Esophagus mucosa (tissue), 1 donor: ENCODE measurements at regions not wholly inside any gene's neighbourhood (a gene's known extent, or its start where the extent isn't known, plus 50 kb on each side); places are given as distances from the start of the nearest gene placed in this dataset.

Source experiments
- ATAC-seq: fragments of 200-7000 bp; cut with Tn5 transposase; one replicate; pipeline ENCODE4 v1.9.1; 2020
- donor health status: DM: yes; HTN: yes; CAD: no.

DNA sequence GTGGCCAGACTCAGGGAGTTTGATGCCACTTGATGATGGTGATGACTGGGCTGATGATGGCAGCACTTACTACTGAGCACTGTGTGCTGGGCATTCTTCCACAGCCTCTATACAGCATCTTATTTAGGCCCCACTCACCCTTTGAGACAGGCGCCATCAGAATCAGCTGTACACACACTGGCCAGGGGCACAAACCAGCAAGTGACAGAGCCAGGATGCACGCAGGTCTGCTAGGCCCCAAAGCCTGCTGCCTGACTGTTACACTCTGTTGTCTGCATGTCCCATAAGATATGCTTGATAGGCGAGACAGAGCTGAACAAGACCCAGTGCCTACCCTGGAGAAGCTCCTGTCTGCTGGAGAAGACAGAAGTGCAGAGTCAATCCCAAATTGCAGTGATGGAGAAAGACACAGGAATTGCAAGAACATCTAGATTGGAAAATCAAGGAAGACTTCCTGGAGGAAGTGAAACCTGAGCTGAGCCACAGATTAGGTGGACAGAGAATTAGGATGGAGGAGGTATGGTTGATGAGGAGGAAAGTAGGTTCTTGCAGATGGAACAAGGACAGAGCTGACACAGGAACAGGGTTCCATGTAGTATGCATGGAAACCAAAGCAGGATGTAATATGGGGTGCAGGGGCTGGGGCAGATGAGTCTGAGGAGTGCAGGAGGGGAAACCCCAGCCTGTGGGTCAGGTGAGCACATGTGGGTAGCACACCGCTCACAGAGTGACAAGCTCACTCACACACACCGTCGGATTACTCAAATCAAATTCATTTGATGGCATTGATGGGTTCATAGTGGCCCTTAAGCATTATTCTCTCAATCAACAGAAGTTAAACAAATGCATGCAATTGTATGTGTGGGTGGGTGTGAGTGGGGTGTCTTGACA, 117.3 kb downstream of the BEGAIN start:
- no peak for ATAC-seq

DNA sequence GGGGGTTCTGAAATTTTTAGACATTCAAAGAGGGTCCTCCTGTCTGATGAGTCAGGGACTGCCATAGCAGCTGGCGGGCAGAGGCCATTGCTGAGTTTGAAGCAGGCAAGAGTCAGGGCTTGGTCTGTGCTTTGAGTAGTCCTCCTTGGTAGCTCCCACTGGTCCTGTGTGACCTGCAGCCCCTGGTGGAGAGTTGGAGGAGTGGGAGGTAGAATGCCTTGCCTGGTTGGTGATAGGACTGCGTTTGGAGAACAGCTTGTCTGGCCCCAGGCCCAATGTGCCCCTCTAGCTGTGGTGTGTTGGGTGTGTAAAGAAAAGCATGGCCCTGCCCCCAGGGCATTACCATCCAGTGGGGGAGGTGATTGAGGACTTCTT, 116.7 kb downstream of the BEGAIN start:
- ATAC-seq = no peak

DNA sequence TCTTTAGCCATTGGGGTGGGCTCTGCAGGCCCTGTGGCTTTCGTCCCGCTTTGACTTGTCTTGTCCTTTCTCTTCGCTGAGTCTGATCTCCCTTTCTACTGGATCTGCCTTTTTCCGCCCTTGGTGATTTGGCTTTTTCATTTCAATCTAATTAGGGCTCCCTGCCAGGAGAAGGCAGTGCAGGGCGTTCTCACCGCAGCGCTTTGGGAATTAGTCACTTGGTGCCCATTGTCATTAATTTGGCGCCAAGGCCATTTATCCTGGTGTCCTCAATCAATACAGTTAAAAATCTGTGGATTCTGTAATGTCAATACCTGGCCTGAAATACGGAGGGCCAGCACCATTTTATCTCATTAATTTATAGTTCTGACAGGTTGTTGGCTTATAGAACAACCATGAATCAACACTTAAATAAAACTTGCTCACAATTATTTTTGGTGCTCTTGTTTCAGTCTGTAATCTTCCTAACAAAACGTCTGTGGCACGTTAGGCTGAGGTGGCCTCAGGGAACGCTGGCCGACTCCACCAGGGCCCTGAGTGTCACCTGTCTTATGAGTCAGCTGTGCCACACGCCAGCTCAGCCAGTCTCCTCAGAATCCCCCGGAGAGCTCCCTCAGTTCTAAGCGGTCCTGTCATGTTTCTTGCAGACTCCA, 115.7 kb downstream of the BEGAIN start:
- peak; percentile 35 for ATAC-seq

DNA sequence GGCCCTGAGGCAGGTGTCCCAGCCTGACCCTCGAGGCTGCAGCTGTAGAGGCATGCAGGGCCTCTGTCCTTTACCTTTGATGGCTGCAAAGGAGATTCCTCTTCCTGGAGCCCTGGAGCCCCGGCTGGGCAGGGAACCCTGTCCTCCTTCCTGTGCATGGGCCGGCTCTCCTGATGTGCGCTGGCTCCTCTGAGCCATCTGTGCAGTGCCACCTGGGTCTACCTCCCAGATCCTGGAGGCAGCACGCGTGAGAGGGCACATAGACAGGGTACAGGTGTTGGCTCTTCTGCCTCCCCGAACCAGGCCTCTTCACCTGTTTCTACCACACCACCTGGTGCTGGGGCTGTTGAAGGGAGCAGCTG, 115.1 kb downstream of the BEGAIN start:
- peak; percentile 8 for ATAC-seq

DNA sequence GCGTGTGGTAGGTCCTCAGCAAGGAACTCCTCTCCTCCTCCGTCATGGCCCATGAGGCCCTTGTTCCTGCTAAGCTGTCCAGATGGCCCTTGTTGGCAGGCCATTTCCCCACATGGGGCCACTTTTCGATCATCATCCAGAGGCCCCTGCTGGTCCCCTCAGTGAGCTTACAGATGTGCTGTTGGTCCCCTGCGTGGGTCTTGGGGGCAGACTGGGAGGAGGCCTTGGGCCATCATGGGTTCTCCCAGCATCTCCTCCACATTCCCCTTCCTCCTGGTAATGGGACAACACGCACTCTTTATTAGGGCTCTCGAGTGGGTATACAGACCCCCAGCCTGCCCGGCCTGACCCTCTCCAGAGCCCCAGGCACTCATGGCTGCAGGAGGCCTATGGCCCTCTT, 114.7 kb downstream of the BEGAIN start:
- ATAC-seq = no peak

DNA sequence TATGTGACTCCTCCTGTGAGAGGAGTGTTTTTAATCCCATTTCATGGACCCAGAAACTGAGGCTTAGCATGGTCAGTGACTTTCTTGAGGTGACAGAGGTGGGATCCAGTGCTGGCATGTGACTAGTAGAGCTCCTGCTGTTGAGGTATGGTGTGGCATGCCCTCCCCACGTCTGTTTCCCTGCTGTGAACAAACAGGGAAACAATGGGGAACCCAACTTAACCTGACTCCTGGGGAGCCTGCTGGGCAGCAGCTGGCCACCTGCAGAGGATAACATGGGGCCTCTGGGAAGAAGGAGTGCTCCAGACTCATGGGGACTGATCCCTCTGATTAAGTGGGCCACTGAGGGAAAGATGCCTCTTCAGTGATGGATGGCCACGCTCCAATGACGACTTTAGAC, 114.0 kb downstream of the BEGAIN start:
- ATAC-seq = no peak

DNA sequence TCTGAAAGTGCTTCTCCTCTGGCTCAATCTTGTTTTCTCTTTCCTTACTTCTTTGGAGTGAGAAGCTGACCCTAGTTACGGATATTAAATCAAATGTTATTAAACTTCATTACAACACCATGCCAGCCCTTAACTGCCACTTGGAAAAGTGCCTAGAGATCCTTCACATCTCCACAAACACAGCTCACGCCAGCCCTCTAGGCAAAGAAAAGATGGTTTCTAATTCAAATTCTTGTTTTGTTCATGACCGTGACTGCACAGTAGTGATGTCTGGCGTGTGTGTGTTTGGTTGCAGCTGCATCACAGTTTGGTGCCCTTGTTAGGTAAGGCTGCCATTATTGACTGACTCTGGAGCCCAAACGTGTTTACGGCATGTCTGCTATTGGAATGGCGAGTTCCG, 113.0 kb downstream of the BEGAIN start:
- no peak for ATAC-seq

DNA sequence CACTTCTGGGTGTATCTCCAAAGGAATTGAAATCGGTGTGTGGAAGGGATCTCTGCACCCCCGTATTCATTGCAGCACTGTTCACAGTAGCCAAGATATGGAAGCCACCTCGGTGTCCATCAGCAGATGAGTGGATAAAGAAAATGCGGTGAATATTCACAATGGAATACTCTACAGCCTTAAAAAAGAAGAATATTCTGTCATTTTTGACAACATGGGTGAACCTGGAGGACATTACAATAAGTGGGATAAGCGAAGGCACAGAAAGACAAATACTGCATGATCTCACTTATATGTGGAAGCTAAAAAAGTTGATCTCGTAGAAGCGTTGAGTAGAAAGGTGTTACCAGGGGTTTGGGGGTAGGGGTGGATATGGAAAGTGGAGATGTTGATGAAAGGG, 111.9 kb downstream of the BEGAIN start:
- no peak for ATAC-seq

DNA sequence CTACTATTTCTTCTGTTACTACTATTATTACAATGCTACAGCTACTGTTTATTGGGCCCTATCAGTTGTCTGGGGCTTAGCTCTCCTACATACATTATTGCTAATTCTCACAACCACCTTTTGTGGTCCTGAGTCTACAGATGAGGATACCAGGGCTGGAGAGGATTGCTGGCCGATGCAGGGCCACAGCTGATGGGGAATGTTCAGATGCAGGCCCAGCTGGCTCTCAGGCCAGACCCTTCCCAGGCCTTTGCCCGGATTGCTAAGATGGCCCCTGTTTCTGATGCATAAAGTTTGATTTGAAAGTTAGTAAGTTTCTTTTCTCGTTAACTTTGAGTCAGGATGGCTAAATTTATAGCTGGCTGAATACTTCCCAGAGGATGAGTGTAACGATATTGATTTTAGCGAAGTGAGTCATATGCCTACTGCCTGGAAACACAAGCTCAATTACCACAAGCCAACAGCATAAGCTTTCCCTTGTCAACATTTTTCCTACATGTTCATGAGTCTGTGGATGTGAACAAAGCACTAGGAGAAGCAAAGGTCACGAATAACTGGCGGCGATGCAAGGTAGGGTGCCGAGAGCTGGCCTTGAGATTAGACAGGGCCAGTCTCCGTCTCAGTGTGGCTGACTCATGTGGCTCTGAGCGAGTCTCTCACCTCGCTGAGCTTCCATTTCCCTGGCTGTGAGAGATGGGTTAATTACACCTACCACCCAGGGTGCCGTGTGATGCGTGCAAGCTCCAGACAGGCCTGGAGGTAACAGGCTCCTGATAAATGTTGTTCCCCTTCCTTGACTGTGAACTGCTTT, 111.0 kb downstream of the BEGAIN start:
- ATAC-seq = peak; percentile 37

DNA sequence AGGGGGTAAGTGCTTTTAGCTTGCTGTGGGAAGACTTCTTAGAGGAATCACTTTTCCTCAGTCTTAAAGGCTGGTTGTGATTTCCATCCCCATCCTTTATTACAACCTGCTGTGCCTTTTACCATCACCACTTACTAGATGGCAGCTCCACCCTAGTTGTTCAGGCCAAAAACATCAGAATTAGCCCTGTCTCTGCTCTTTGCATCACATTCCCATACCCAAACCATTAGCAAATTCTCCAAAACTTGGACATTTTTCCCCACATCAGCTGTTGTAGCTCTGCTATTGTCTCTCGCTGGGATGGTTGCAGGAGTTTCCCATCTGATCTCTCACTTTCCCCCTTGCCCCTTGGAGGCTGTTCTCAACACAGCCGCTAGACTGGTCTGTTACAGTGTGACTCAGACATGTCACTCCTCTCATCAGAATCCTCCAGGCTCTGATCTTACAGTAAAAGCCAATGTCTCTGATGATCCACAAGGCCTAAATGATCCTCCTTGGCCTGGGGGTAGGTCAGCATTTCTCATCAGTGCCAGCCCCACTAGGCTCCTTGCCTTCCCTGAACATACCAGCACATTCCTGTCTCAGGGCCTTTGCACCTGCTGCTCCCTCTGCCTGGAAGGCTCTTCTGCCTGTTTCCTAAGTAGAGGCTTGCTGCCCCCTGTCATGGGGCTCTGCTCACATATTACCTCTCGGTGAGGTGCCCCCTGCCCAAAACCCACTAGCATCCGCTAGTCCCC, 102.5 kb downstream of the BEGAIN start:
- no peak for ATAC-seq

DNA sequence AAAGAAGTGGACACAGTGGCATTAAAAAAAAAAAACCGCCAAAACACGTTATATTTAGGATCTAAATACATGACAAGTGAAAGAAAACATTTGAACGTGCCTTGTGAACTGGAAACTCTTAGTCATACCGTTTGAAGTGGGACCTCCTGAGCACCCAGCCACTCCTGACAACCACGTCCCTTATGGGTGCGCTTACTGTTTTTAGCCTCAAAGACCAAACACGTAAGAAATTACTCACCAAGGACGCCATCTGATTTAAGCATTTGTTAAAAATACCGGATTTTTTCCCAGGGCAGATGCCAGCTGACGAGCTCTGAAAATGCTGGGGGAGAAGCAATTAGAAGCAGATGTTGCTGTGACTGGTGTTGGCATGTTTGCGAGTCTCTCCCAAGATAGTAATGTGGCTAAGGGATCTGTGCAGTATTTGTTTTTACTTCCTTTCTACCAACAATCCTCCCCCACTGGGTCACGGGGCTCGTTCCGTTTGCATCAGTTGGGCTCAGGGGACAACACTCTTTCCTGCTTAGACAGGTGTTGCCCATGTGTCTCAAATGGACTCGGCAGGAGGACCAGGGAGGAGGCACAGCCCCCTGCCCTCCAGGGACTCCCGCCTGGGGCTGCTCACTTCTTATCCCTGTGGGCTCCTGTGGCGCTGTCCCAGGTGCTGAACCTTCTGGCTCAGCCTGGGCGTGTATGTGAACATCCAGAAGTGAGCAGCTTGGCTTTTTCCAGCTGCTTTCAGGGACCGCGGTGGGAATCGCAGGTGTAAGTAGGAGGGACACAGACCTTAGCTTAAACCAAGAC, 101.0 kb downstream of the BEGAIN start:
- no peak for ATAC-seq
